ENCODE measurements at regions not wholly inside any gene's neighbourhood (a gene's known extent, or its start where the extent isn't known, plus 50 kb on each side); places are given as distances from the start of the nearest gene placed in this dataset.

DNA sequence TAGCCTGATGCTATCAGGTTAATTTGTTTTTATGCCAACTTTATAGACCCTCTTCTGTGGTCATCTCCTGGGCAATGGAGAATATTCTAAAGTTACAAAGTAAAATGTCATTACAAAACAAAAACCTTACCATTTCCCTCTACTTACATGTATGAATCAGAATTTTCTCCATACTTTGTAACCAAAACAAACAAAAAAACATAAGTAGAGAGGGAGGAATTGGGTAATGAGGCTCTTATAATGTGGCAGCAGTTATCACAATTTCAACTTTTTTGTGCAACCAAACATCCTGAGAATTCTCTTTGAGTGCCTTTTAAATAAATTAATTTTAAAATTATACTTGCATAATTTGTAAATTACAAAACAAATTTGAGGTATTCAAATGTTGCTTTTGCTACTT lies 332.8 kb downstream of the TXNL1 start:
- CTCF ChIA-PET (ENCODE audit: partially characterized antibody): no interaction called here
- peaks cover 0 to 1% of the 10 kb centered on the region in 2 donors for H3K27me3 Mint-ChIP-seq
- Histone ChIP-seq H3K27me3 (ENCODE audit: insufficient read depth, low read length) (no peaks in the 10 kb centered on the region), H3K27ac (ENCODE audit: low read depth, low read length) (no peak overlapping the region), H3K4me1 (ENCODE audit: insufficient read depth, low read length) (no peaks in the 10 kb centered on the region), H3K36me3 (ENCODE audit: insufficient read depth, low read length) (no peaks in the 10 kb centered on the region), H3K4me3 (ENCODE audit: low read length in 2 of 2) (no peak overlapping the region), H3K9me3 (ENCODE audit: control insufficient read depth in 1 of 2, low read length in 2 of 2) (peaks cover 0 to 3% of the 10 kb centered on the region in 2 donors)
- H3K27ac Mint-ChIP-seq: no peak overlapping the region
- DNase-seq: no peak
- no peaks in the 10 kb centered on the region for H3K36me3 Mint-ChIP-seq
- no peak overlapping the region for H3K4me3 Mint-ChIP-seq
- H3K9me3 Mint-ChIP-seq: peaks cover 0 to 2% (median 0%) of the 10 kb centered on the region in 8 donors
- POLR2A ChIA-PET (ENCODE audit: partially characterized antibody): no interaction called here
- H3K4me1 Mint-ChIP-seq: no peaks in the 10 kb centered on the region
- intact Hi-C loops (cut with micrococcal nuclease): no loop called here

GRCh38 chr18:56302156-56302555 lies 336.2 kb downstream of the TXNL1 start:
- Histone ChIP-seq H3K36me3 (ENCODE audit: insufficient read depth, low read length) (no peaks in the 10 kb centered on the region), H3K27ac (ENCODE audit: low read depth, low read length) (no peak overlapping the region), H3K4me3 (ENCODE audit: low read length in 2 of 2) (no peak overlapping the region), H3K9me3 (ENCODE audit: control insufficient read depth in 1 of 2, low read length in 2 of 2) (peaks cover 0 to 3% of the 10 kb centered on the region in 2 donors), H3K4me1 (ENCODE audit: insufficient read depth, low read length) (no peaks in the 10 kb centered on the region), H3K27me3 (ENCODE audit: insufficient read depth, low read length) (no peaks in the 10 kb centered on the region)
- H3K27me3 Mint-ChIP-seq: peaks cover 1 to 2% of the 10 kb centered on the region in 2 donors
- POLR2A ChIA-PET (ENCODE audit: partially characterized antibody): no interaction called here
- intact Hi-C loops (cut with micrococcal nuclease): no loop called here
- H3K4me3 Mint-ChIP-seq: no peak overlapping the region
- peaks cover 0 to 4% (median 0%) of the 10 kb centered on the region in 8 donors for H3K9me3 Mint-ChIP-seq
- no peaks in the 10 kb centered on the region for H3K4me1 Mint-ChIP-seq
- H3K27ac Mint-ChIP-seq: no peak overlapping the region
- CTCF ChIA-PET (ENCODE audit: partially characterized antibody): no interaction called here
- DNase-seq: no peak
- H3K36me3 Mint-ChIP-seq: no peaks in the 10 kb centered on the region

DNA sequence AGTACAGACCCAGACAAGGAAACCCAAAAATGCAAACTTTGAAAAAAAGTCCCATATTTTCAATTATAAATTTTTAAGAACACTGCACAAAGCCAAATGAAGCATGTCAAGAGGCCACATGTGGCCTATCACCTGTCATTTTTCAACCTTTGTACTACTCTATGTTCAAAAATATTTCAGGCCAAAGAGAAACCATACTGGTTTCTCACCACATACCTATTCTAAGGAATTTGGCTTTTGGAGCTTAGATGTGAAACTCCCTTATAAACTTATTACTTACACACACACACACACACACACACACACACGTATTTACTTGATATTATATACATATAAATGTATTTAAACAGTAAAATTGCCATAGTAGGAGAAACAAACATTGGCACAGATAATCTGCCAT lies 338.7 kb downstream of the TXNL1 start:
- intact Hi-C loops (cut with micrococcal nuclease): no loop called here

DNA sequence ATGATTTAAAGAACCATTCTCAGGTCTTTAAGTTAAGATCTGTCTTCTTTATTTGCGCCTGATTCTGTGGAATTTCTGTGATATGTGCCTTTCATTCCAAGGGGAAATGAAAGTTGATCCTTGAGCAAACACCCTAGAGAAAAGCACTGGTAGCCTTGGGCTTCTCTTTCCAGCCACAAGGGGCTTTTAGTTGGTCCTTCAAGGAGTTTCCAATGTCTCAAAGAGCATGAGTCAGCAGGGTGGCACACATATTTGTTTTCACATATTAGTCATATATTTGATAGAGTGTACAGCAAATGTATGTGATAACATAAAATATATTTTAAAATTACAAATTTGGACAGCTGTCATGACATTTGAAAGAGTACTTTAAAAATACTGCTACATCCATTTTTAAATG lies 339.5 kb downstream of the TXNL1 start:
- intact Hi-C loops (cut with micrococcal nuclease): no loop called here
- H3K36me3 Mint-ChIP-seq: no peaks in the 10 kb centered on the region

More for the DNA sequence above, 338.7 kb downstream of the TXNL1 start:
- ChIA-PET POLR2A (ENCODE audit: partially characterized antibody) (no interaction called here), CTCF (ENCODE audit: partially characterized antibody) (no interaction called here)
- Histone ChIP-seq H3K9me3 (ENCODE audit: control insufficient read depth in 1 of 2, low read length in 2 of 2) (peaks cover 0 to 3% of the 10 kb centered on the region in 2 donors), H3K4me3 (ENCODE audit: low read length in 2 of 2) (no peak overlapping the region), H3K27ac (ENCODE audit: low read depth, low read length) (no peak overlapping the region), H3K27me3 (ENCODE audit: insufficient read depth, low read length) (no peaks in the 10 kb centered on the region), H3K36me3 (ENCODE audit: insufficient read depth, low read length) (no peaks in the 10 kb centered on the region), H3K4me1 (ENCODE audit: insufficient read depth, low read length) (no peaks in the 10 kb centered on the region)
- Mint-ChIP-seq H3K27me3 (peaks cover 1 to 2% of the 10 kb centered on the region in 2 donors), H3K36me3 (no peaks in the 10 kb centered on the region), H3K4me3 (no peak overlapping the region), H3K9me3 (peaks cover 0 to 4% (median 0%) of the 10 kb centered on the region in 8 donors), H3K4me1 (peaks cover 0 to 1% (median under 1%) of the 10 kb centered on the region in 4 donors), H3K27ac (no peak overlapping the region)
- DNase-seq: no peak

GRCh38 chr18:56296381-56296780 lies 342.0 kb downstream of the TXNL1 start:
- H3K4me3 Mint-ChIP-seq: no peak overlapping the region
- no peaks in the 10 kb centered on the region for H3K27me3 ChIP-seq (ENCODE audit: insufficient read depth, low read length)
- ChIA-PET CTCF (ENCODE audit: partially characterized antibody) (no interaction called here), POLR2A (ENCODE audit: partially characterized antibody) (no interaction called here)
- no peaks in the 10 kb centered on the region for H3K4me1 ChIP-seq (ENCODE audit: insufficient read depth, low read length)
- H3K36me3 Mint-ChIP-seq: no peaks in the 10 kb centered on the region
- H3K27me3 Mint-ChIP-seq: peaks cover 0 to 2% of the 10 kb centered on the region in 2 donors
- H3K36me3 ChIP-seq (ENCODE audit: insufficient read depth, low read length): no peaks in the 10 kb centered on the region
- no peaks in the 10 kb centered on the region for H3K9me3 ChIP-seq (ENCODE audit: control insufficient read depth in 1 of 2, low read length in 2 of 2)
- H3K27ac ChIP-seq (ENCODE audit: low read depth, low read length): no peak overlapping the region
- H3K4me1 Mint-ChIP-seq: peaks cover 0 to 3% (median 1%) of the 10 kb centered on the region in 4 donors
- H3K4me3 ChIP-seq (ENCODE audit: low read length in 2 of 2): no peak overlapping the region
- H3K27ac Mint-ChIP-seq: no peak overlapping the region
- peaks cover 0 to 6% (median 0%) of the 10 kb centered on the region in 8 donors for H3K9me3 Mint-ChIP-seq
- intact Hi-C loops (cut with micrococcal nuclease): no loop called here
- DNase-seq: no peak

More for the DNA sequence above, 339.5 kb downstream of the TXNL1 start:
- peaks cover 1 to 2% of the 10 kb centered on the region in 2 donors for H3K27me3 Mint-ChIP-seq
- Histone ChIP-seq H3K4me3 (ENCODE audit: low read length in 2 of 2) (no peak overlapping the region), H3K36me3 (ENCODE audit: insufficient read depth, low read length) (no peaks in the 10 kb centered on the region), H3K9me3 (ENCODE audit: control insufficient read depth in 1 of 2, low read length in 2 of 2) (peaks cover 0 to 3% of the 10 kb centered on the region in 2 donors), H3K27me3 (ENCODE audit: insufficient read depth, low read length) (no peaks in the 10 kb centered on the region), H3K27ac (ENCODE audit: low read depth, low read length) (no peak overlapping the region), H3K4me1 (ENCODE audit: insufficient read depth, low read length) (no peaks in the 10 kb centered on the region)
- ChIA-PET CTCF (ENCODE audit: partially characterized antibody) (no interaction called here), POLR2A (ENCODE audit: partially characterized antibody) (no interaction called here)
- no peak for DNase-seq
- peaks cover 0 to 4% (median 0%) of the 10 kb centered on the region in 8 donors for H3K9me3 Mint-ChIP-seq
- H3K4me1 Mint-ChIP-seq: peaks cover 0 to 3% (median 1%) of the 10 kb centered on the region in 4 donors
- no peak overlapping the region for H3K4me3 Mint-ChIP-seq
- no peak overlapping the region for H3K27ac Mint-ChIP-seq

DNA sequence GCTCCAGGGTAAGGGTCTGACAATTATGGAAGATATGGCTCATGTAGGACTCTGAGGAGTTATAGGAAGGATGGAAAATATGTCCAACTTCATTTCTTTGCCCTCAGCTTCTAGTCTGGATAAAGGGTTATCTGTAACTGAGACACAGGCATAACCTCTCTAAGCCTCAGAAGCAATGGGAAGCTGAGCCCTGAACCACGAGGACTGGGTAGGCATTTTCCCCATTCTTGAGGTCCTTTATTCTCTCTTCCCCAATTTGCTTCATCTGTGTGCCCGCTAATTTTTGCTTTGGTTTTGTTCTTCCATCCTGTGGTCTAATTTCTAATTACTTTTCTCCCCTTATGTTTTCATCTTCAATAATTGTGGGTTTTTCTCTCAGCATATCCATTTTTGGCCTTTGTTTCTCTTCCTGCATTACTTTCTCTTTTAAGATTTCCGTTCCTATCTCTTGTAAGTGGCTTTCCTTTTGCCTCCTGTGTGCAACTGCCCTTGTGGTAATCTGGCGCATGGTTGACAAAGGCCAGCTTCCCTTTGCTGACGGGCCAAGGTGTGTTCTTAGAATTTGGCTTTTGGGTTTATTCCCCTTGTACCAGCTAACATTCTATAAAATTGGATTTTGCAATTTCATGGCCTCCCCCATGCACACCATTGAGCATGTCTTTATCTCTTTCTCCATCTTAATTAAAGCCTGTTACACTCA lies 343.8 kb downstream of the TXNL1 start:
- H3K9me3 ChIP-seq (ENCODE audit: control insufficient read depth in 1 of 2, low read length in 2 of 2): no peaks in the 10 kb centered on the region
- H3K27me3 ChIP-seq (ENCODE audit: insufficient read depth, low read length): no peaks in the 10 kb centered on the region
- H3K9me3 Mint-ChIP-seq: peaks cover 0 to 6% (median 0%) of the 10 kb centered on the region in 8 donors
- H3K4me3 ChIP-seq (ENCODE audit: low read length in 2 of 2): no peak overlapping the region
- H3K4me1 ChIP-seq (ENCODE audit: insufficient read depth, low read length): no peaks in the 10 kb centered on the region
- DNase-seq: no peak
- intact Hi-C loops (cut with micrococcal nuclease): no loop called here
- H3K27ac ChIP-seq (ENCODE audit: low read depth, low read length): no peak overlapping the region
- peaks cover 0 to 2% of the 10 kb centered on the region in 2 donors for H3K27me3 Mint-ChIP-seq
- peaks cover 0 to 3% (median 1%) of the 10 kb centered on the region in 4 donors for H3K4me1 Mint-ChIP-seq
- ChIA-PET POLR2A (ENCODE audit: partially characterized antibody) (no interaction called here), CTCF (ENCODE audit: partially characterized antibody) (no interaction called here)
- H3K36me3 ChIP-seq (ENCODE audit: insufficient read depth, low read length): no peaks in the 10 kb centered on the region
- H3K4me3 Mint-ChIP-seq: no peak overlapping the region
- H3K36me3 Mint-ChIP-seq: no peaks in the 10 kb centered on the region
- no peak overlapping the region for H3K27ac Mint-ChIP-seq

- POLR2A ChIA-PET (ENCODE audit: partially characterized antibody): no interaction called here
- H3K4me3 Mint-ChIP-seq: no peak overlapping the region
- no peak for DNase-seq
- H3K4me1 Mint-ChIP-seq: peaks cover 0 to 3% (median 1%) of the 10 kb centered on the region in 4 donors
- CTCF ChIA-PET (ENCODE audit: partially characterized antibody): no interaction called here
- intact Hi-C loops (cut with micrococcal nuclease): no loop called here
- Histone ChIP-seq H3K4me3 (ENCODE audit: low read length in 2 of 2) (no peak overlapping the region), H3K4me1 (ENCODE audit: insufficient read depth, low read length) (no peaks in the 10 kb centered on the region), H3K27me3 (ENCODE audit: insufficient read depth, low read length) (no peaks in the 10 kb centered on the region), H3K9me3 (ENCODE audit: control insufficient read depth in 1 of 2, low read length in 2 of 2) (no peaks in the 10 kb centered on the region), H3K27ac (ENCODE audit: low read depth, low read length) (no peak overlapping the region), H3K36me3 (ENCODE audit: insufficient read depth, low read length) (no peaks in the 10 kb centered on the region)
- H3K27me3 Mint-ChIP-seq: no peaks in the 10 kb centered on the region
- no peaks in the 10 kb centered on the region for H3K36me3 Mint-ChIP-seq
- no peak overlapping the region for H3K27ac Mint-ChIP-seq
- H3K9me3 Mint-ChIP-seq: peaks cover 0 to 6% (median 0%) of the 10 kb centered on the region in 8 donors
Observed at GRCh38 chr18:56291294-56291693, 347.1 kb downstream of the TXNL1 start.
